ENCODE measurements at regions not wholly inside any gene's neighbourhood (a gene's known extent, or its start where the extent isn't known, plus 50 kb on each side); places are given as distances from the start of the nearest gene placed in this dataset.

DNA sequence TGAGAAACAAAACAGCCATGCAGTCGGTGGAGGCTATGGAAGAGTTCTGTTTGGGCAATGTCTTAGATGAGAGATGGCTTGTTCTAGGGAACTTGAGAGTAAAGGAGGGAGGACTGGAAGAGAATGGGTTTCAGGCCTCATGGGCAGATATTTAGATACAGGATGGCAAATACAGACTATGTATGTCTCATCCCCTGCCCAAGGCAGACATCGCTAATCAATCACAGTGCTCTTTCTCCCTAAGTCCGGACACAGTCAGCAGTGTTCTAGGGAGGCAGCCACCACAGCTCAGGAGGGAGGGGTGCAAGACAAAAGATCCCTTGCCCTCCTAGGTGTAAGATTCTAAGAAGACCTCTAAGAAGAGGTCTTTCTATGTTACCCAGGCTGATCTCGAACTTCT is 159.3 kb upstream of the TLE3 start:
- peaks cover 18% of the 10 kb centered on the region for H3K4me1 Mint-ChIP-seq (ENCODE audit: low read depth, unreplicated experiment)
- DNase-seq = no peak
- TF ChIP-seq, protein P1, sequence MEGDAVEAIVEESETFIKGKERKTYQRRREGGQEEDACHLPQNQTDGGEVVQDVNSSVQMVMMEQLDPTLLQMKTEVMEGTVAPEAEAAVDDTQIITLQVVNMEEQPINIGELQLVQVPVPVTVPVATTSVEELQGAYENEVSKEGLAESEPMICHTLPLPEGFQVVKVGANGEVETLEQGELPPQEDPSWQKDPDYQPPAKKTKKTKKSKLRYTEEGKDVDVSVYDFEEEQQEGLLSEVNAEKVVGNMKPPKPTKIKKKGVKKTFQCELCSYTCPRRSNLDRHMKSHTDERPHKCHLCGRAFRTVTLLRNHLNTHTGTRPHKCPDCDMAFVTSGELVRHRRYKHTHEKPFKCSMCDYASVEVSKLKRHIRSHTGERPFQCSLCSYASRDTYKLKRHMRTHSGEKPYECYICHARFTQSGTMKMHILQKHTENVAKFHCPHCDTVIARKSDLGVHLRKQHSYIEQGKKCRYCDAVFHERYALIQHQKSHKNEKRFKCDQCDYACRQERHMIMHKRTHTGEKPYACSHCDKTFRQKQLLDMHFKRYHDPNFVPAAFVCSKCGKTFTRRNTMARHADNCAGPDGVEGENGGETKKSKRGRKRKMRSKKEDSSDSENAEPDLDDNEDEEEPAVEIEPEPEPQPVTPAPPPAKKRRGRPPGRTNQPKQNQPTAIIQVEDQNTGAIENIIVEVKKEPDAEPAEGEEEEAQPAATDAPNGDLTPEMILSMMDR (IDR thresholded peaks at IDR 0.05; ENCODE audit: partially characterized antibody, unreplicated experiment) = no peak

DNA sequence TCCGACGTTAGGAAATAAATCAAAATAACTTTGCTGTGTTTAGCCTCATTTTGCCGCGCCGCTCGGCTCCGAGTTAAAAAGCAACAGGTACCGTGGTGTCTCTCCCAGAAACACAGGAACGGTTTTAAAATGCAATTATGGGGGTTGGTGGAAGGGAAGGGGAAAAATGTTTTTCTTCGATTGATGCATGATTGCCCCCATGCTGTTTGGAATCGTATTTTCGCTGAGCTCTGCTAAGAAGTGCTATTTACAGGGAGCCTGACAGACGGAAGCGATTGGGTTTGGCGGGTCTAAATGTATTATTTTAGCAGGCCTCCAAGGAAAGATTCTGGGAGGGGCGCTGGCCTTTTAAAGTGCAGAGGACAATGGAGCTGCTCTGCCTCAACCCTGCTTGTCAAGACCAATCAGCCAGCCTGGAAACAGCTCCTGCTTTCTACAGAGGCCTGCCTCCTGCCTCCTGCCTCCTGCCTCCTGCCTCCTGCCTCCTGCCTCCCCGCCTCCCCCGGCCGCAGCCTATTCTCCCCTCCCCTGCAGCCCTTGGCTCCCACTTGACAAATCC is 156.7 kb upstream of the TLE3 start:
- no peak for DNase-seq
- no peak overlapping the region for H3K4me3 Mint-ChIP-seq (ENCODE audit: unreplicated experiment)

More for the DNA sequence above, 159.3 kb upstream of the TLE3 start:
- Mint-ChIP-seq H3K27ac (ENCODE audit: unreplicated experiment) (no peak overlapping the region), H3K27me3 (ENCODE audit: unreplicated experiment) (peaks cover 10% of the 10 kb centered on the region), H3K36me3 (ENCODE audit: unreplicated experiment) (peaks cover 7% of the 10 kb centered on the region), H3K9me3 (ENCODE audit: unreplicated experiment) (no peaks in the 10 kb centered on the region), H3K4me3 (ENCODE audit: unreplicated experiment) (no peak overlapping the region)

DNA sequence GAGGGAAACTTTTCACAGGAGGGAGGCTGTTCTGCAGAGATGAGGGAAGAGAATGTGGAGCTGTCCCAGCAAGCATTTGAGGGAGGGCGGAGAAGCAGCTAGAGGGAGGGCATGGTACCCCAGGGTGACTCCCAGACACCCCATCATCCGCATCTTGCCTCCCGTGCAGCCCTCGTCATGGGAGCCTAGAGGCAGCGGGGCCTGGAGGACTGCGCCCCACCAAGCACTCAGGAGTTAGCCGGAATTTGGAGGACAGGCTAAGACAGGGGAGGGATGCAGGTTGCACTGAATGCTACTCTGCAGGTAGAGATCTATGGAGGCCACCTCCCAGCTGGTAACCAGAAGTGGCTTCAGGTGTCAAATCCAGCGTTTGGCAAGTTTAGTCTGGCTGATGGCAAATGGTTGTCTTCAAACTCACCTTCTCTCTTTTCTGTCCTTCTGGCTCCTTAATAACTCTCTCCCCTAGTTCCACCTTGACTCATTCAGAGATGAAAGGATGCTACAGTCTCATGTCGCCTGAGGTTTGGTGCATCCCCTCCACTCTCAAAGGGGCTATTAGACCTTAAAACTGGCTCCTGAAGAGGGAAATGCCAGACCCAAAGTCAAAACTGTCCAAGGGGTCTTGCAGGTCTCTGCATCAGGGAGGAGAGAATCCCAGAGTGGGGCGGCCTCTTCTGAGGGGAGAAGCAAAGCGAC is 155.9 kb upstream of the TLE3 start:
- peaks cover 10% of the 10 kb centered on the region for H3K27me3 Mint-ChIP-seq (ENCODE audit: unreplicated experiment)
- no peak overlapping the region for H3K4me3 Mint-ChIP-seq (ENCODE audit: unreplicated experiment)
- peaks cover 8% of the 10 kb centered on the region for H3K9me3 Mint-ChIP-seq (ENCODE audit: unreplicated experiment)
- H3K36me3 Mint-ChIP-seq (ENCODE audit: unreplicated experiment) = peaks cover 7% of the 10 kb centered on the region
- H3K4me1 Mint-ChIP-seq (ENCODE audit: low read depth, unreplicated experiment) = peaks cover 27% of the 10 kb centered on the region
- TF ChIP-seq, protein P1 (IDR thresholded peaks at IDR 0.05; ENCODE audit: partially characterized antibody, unreplicated experiment) = no peak
- no peak for DNase-seq
- H3K27ac Mint-ChIP-seq (ENCODE audit: unreplicated experiment) = no peak overlapping the region

More for the DNA sequence above, 156.7 kb upstream of the TLE3 start:
- H3K27me3 Mint-ChIP-seq (ENCODE audit: unreplicated experiment) = peaks cover 12% of the 10 kb centered on the region
- H3K36me3 Mint-ChIP-seq (ENCODE audit: unreplicated experiment) = peaks cover 7% of the 10 kb centered on the region
- peaks cover 8% of the 10 kb centered on the region for H3K9me3 Mint-ChIP-seq (ENCODE audit: unreplicated experiment)
- TF ChIP-seq, protein P1 (IDR thresholded peaks at IDR 0.05; ENCODE audit: partially characterized antibody, unreplicated experiment) = no peak
- peaks cover 29% of the 10 kb centered on the region for H3K4me1 Mint-ChIP-seq (ENCODE audit: low read depth, unreplicated experiment)
- H3K27ac Mint-ChIP-seq (ENCODE audit: unreplicated experiment) = no peak overlapping the region

DNA sequence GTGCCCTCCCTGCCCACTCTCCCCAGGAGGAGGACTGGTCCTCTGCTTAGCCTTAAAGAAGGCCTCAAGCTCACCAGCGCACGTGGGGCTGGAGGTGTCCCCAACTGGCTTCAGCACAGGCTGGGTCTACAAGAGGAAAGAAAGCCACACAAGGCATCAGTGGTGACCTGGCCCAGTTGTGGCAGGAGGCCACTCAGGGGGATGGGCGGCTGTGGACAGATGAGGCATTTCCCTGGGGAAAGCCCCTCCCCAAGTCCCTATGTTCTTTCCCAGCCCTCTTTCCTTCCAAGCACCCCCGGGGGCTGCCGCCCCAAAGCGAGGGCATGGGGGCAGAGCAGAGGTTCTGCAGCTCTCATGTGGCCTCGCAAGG is 155.2 kb upstream of the TLE3 start:
- TF ChIP-seq, protein P1 (IDR thresholded peaks at IDR 0.05; ENCODE audit: partially characterized antibody, unreplicated experiment) = no peak
- Mint-ChIP-seq H3K4me1 (ENCODE audit: low read depth, unreplicated experiment) (peaks cover 25% of the 10 kb centered on the region), H3K27ac (ENCODE audit: unreplicated experiment) (no peak overlapping the region), H3K36me3 (ENCODE audit: unreplicated experiment) (peaks cover 7% of the 10 kb centered on the region), H3K27me3 (ENCODE audit: unreplicated experiment) (peaks cover 10% of the 10 kb centered on the region), H3K4me3 (ENCODE audit: unreplicated experiment) (no peak overlapping the region), H3K9me3 (ENCODE audit: unreplicated experiment) (peaks cover 8% of the 10 kb centered on the region)
- DNase-seq = no peak
